ENCODE measurements at regions not wholly inside any gene's neighbourhood (a gene's known extent, or its start where the extent isn't known, plus 50 kb on each side); places are given as distances from the start of the nearest gene placed in this dataset.

DNA sequence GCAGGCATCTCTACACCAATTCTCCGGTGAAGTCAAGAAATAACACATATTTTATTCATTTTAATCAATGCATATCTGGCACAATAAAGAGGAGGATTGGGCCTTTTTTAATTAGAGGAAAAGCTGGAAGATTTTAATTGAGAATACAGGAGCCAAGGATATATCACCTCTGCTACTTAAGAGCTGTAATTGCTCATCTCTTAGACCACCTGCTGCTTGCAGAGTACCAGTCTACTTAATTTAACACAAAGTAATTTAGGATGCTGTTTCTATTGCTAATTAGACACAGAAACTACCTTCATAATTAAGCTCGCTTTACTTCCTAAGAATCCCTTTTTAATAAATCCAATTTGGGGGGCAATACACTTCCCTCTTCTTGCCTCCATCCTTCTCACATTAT is 326.9 kb downstream of the TENT4A start:
- TF ChIP-seq GATA3 (IDR thresholded peaks at IDR 0.05; ENCODE audit: low read depth, low read length) (no peak), GATA2 (IDR thresholded peaks at IDR 0.05; ENCODE audit: low read depth, low read length) (no peak)
